ENCODE measurements at regions not wholly inside any gene's neighbourhood (a gene's known extent, or its start where the extent isn't known, plus 50 kb on each side); places are given as distances from the start of the nearest gene placed in this dataset.

GRCh38 chr3:71843071-71843470, 58.1 kb upstream of the PROK2 start:
- TF ChIP-seq CTCF (IDR thresholded peaks at IDR 0.05; ENCODE audit: insufficient read depth, low read depth, low read length) (no peak), EZH2 (IDR thresholded peaks at IDR 0.05; ENCODE audit: insufficient read depth, low read length) (no peak)

All from astrocyte (in vitro differentiated cells and primary cell).